ENCODE measurements at regions not wholly inside any gene's neighbourhood (a gene's known extent, or its start where the extent isn't known, plus 50 kb on each side); places are given as distances from the start of the nearest gene placed in this dataset.
"Not testable (repeated sequence)": the region's sequence is repeated elsewhere in the genome, so short reads cannot be mapped to it uniquely, and the experiment has no call there.

GRCh38 chr11:110347660-110348059 is 51.2 kb upstream of the RDX start:
- DNase-seq: no peak

GRCh38 chr11:110349138-110349996 is 53.0 kb upstream of the RDX start:
- peak; percentile 16 to 61 for DNase-seq

DNA sequence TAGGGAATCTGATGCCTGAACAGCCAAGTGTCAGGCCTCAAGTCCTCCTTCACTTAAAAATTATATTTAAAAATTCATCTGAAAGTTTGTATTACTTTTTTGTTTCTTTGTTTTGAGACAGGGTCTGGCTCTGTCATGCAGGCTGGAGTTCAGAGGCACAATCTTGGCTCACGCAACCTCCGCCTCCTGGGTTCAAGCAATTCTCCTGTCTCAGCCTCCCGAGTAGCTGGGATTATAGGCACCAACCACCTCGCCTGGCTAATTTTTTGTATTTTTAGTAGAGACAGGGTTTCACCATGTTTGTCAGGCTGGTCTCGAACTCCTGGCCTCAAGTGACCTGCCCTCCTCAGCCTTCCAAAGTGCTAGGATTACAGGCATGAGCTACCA is 53.6 kb upstream of the RDX start:
- DNase-seq: not testable (repeated sequence)

DNA sequence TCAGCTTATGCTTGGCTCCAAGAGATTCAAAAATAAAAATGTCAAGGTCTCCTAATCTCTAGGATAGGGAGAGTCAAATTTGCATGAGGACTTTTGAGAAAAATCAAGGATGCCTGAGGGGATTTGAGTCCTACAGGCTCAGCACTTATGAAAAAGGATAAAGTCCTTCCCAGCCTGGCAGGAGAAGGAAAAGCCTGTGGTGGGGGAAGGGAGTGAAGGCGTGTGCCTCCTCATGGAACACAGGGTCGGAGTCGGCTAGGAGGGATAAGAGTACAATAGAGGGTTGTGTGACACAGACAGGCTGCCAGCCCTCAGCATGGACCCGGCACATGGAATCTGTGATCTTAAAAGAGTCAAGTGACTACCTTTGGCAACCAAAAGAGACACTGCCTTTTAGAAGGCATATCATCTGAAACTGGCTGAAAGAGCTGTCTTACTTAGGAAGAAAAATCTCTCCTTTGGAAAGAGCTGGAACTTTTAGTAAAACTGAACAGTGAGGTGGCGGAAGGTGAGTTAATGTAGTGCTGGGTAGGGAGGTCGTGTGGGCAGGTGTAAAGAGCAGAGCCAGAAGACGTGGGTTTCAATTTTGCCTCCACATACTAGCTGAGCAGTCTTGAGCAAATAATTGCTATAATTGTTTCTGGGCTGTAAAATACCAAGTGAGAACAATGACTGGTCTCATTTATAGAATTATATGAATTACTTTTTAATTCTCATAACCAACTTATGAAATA is 58.8 kb upstream of the RDX start:
- no peak for DNase-seq

DNA sequence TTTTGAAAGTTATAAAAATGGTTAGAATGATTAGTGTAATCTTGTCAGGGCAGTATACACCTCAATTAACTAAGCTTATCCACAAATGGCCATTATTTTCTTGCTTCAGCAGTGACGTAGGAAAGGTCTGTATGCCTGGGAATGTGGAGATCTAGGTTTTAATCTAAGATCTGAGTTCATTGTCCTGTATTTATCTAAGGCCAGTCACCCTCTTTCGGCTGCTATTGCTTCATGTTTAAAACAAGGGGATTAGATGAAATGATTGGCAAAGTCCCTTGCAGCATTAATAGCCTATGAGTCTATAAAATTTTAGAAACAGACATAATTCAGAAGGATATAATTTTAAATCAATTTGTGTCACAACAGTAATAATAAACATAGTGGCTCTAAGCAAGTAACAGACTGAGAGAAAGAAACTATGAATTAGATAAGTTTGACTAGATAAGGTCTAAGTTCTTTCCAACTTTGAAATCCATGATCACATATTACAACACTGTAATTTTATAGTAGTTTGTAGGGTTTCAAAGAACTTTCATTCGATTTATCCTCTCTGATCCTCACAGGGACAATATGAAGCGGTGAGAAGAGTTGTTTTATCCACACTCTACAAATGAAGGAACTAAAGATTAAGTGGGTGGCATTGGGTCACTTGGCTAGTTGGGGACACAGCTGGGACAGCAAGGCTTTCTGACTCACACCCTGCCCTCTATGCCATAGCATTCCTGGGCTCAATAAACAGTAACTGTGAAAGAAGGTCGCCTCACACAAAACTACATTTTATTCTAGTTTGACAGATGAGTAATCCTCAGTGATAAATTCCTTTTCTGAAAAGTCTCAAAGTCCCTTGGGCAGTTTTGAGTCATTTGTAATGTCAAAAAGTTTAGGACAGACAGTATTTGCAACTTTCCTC is 60.6 kb upstream of the RDX start:
- DNase-seq: no peak

GRCh38 chr11:110358336-110358735 is 61.9 kb upstream of the RDX start:
- DNase-seq: no peak

- not testable (repeated sequence) for DNase-seq
These were observed 64.5 kb upstream of the RDX start for GRCh38 chr11:110360781-110361408.

GRCh38 chr11:110362971-110363509 is 66.6 kb upstream of the RDX start:
- DNase-seq: no peak

DNA sequence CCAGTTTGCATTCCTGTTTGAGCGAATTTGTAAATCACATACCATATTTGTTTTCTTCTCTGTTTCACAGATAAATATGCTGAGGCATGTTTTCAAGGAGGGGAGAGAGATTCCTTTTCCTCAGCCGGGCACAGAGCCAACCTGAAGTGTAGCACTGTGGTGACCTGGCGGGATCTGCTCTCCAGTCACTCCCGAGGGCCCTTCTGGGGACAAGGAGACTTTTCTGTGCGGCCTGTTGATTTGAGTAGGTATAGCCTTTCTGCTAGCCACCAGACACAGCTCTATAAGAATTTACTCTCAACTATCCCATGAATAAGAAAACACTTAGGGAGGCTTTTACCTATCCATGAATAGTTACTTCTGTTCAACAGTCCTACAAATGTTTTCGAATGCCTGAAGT is 63.5 kb upstream of the FDX1 start:
- DNase-seq: no peak

DNA sequence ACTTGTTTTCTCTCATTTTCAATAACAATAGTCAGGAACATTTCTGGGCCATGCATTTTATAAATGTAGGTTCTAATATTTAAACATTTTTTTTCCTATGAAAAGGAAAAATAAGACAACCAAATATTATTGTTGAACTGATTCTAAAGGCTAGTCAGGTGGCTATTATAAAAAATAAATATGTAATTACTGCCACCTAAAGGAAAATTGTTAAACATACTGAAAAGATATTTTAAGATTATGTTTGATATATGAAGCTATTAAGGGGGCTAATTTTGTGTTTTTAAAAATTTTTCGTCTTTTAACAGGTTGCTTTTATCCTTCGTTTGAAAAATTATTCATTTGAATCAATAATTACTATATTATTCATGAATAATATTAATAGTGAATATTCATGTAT is 62.2 kb upstream of the FDX1 start:
- DNase-seq: no peak

DNA sequence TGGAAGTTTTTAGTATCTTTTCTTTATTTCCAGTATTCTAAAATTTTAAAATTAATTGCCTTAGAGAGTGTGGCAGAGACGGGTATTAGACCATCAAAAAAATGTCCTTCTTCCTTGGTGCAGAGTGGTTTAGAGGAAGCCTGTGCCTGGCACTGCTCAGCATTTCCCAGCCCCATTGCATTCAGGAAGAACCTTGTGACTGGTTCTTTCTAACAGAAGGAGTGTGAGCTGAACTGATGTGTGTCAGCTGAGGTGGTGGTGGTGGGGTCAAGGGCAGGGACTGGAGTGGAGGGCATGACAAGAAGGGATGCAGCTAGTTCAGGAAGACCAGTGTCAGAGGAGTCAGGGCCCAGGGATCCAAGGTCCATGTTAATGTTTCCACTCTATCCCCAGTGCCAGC is 58.7 kb upstream of the FDX1 start:
- no peak for DNase-seq

GRCh38 chr11:110373051-110373702 is 56.6 kb upstream of the FDX1 start:
- DNase-seq: no peak

GRCh38 chr11:110374921-110375320 is 54.8 kb upstream of the FDX1 start:
- DNase-seq: no peak

GRCh38 chr11:110375351-110375750 is 54.4 kb upstream of the FDX1 start:
- no peak for DNase-seq

GRCh38 chr11:110376021-110376420 is 53.7 kb upstream of the FDX1 start:
- no peak for DNase-seq

GRCh38 chr11:110376711-110377324 is 52.9 kb upstream of the FDX1 start:
- peak in 1 of 2 experiments; percentile 4 for DNase-seq

- DNase-seq: no peak
These were observed 52.3 kb upstream of the FDX1 start for GRCh38 chr11:110377434-110377833.

DNA sequence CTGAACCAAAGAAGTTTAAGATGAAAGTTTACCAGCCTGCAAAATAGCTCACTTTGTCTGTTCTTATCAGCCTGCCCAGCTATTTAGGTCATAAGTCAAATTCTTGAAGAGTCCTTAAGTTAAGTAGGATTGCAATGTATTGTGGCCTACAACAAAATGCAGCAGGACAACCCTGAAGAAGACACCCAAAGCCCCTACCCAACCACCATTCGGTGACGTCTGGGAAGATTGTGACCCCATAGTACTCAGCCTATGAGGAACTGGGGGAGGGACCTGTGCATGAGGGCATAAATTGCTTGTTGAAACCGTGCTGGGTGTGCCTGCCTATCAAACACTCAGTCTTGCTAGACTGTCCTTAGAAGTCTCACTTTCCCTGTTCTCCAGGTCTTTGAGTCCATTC is 50.5 kb upstream of the FDX1 start:
- DNase-seq: no peak

- no peak for DNase-seq
These were observed 49.8 kb upstream of the FDX1 start for GRCh38 chr11:110379936-110380335.

All from stimulated activated CD4-positive, alpha-beta T cell treated with anti-CD3 and anti-CD28 coated beads, Interleukin-4, amount 100 ng/mL, for 4 hours (primary cell).